ENCODE measurements at regions not wholly inside any gene's neighbourhood (a gene's known extent, or its start where the extent isn't known, plus 50 kb on each side); places are given as distances from the start of the nearest gene placed in this dataset.
"Not testable (repeated sequence)": the region's sequence is repeated elsewhere in the genome, so short reads cannot be mapped to it uniquely, and the experiment has no call there.

GRCh38 chr13:34734932-34735331, 207.1 kb upstream of the NBEA start:
- intact Hi-C loops (cut with micrococcal nuclease), result no loop called here

GRCh38 chr13:34738254-34738992, 203.6 kb upstream of the NBEA start:
- intact Hi-C loops (cut with micrococcal nuclease), result no loop called here

- intact Hi-C loops (cut with micrococcal nuclease), result not testable (repeated sequence)
Observed at GRCh38 chr13:34747056-34747455, 195.0 kb upstream of the NBEA start.

- intact Hi-C loops (cut with micrococcal nuclease), result no loop called here
Observed at GRCh38 chr13:34747507-34747906, 194.6 kb upstream of the NBEA start.

GRCh38 chr13:34748073-34748472, 194.0 kb upstream of the NBEA start:
- intact Hi-C loops (cut with micrococcal nuclease), result no loop called here

- intact Hi-C loops (cut with micrococcal nuclease), result no loop called here
Observed at GRCh38 chr13:34748596-34748995, 193.5 kb upstream of the NBEA start.

- intact Hi-C loops (cut with micrococcal nuclease), result no loop called here
Observed at GRCh38 chr13:34749046-34749445, 193.0 kb upstream of the NBEA start.

GRCh38 chr13:34750078-34750931, 191.8 kb upstream of the NBEA start:
- intact Hi-C loops (cut with micrococcal nuclease), result no loop called here

- intact Hi-C loops (cut with micrococcal nuclease), result no loop called here
Observed at GRCh38 chr13:34751044-34751443, 191.0 kb upstream of the NBEA start.

GRCh38 chr13:34751492-34751891, 190.6 kb upstream of the NBEA start:
- intact Hi-C loops (cut with micrococcal nuclease), result no loop called here

- intact Hi-C loops (cut with micrococcal nuclease), result no loop called here
Observed at GRCh38 chr13:34752283-34752960, 189.6 kb upstream of the NBEA start.

GRCh38 chr13:34756136-34756535, 185.9 kb upstream of the NBEA start:
- intact Hi-C loops (cut with micrococcal nuclease), result no loop called here

- intact Hi-C loops (cut with micrococcal nuclease), result no loop called here
Observed at GRCh38 chr13:34756572-34756971, 185.5 kb upstream of the NBEA start.

- intact Hi-C loops (cut with micrococcal nuclease), result no loop called here
Observed at GRCh38 chr13:34757441-34757840, 184.6 kb upstream of the NBEA start.

GRCh38 chr13:34758628-34759027, 183.4 kb upstream of the NBEA start:
- intact Hi-C loops (cut with micrococcal nuclease), result no loop called here

GRCh38 chr13:34762312-34762711, 179.8 kb upstream of the NBEA start:
- intact Hi-C loops (cut with micrococcal nuclease), result no loop called here

GRCh38 chr13:34764246-34764645, 177.8 kb upstream of the NBEA start:
- intact Hi-C loops (cut with micrococcal nuclease), result no loop called here

- intact Hi-C loops (cut with micrococcal nuclease), result no loop called here
Observed at GRCh38 chr13:34765446-34766180, 176.5 kb upstream of the NBEA start.

- intact Hi-C loops (cut with micrococcal nuclease), result no loop called here
Observed at GRCh38 chr13:34767778-34768177, 174.3 kb upstream of the NBEA start.

- intact Hi-C loops (cut with micrococcal nuclease), result no loop called here
Observed at GRCh38 chr13:34772206-34772605, 169.9 kb upstream of the NBEA start.

- intact Hi-C loops (cut with micrococcal nuclease), result no loop called here
Observed at GRCh38 chr13:34772881-34773280, 169.2 kb upstream of the NBEA start.

Data from T-helper 1 cell treated with Interleukin-12 subunit alpha and Interleukin-12 subunit beta and Interleukin-4 antibody, amounts not matched to agents 30 ng/mL and 1 ng/mL, for 36 hours (primary cell).